ENCODE measurements at regions not wholly inside any gene's neighbourhood (a gene's known extent, or its start where the extent isn't known, plus 50 kb on each side); places are given as distances from the start of the nearest gene placed in this dataset.

DNA sequence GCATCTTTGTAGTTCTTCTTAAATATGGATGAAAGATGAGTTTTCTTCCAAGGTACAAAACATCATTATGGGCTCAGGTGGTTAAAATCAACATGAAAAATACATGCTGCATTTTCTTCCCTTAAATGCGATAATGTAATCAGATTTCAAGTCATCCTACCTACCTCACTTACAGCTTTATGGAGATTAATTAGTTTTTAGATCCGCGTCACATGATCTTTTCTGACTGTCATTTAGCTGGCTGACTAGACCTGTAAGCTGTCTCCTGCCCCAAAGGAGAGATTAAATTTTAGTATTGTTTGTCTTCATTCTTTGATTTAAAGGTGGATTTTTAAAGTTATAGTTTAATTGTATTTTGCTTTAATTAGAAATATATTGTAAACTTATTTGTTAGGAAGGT, 678.0 kb upstream of the ZEB2 start:
- DNase-seq (ENCODE audit: low spot score) (no peak), ATAC-seq (no peak)
- peaks cover 2% of the 10 kb centered on the region for H3K27me3 Mint-ChIP-seq (ENCODE audit: insufficient read depth, low read depth, poor library complexity)
- no peaks in the 10 kb centered on the region for H3K79me2 ChIP-seq (replicated peaks; ENCODE audit: insufficient read depth)
- H3K27ac ChIP-seq (ENCODE audit: low read depth), result no peak overlapping the region
- H3K9me3 Mint-ChIP-seq, result no peaks in the 10 kb centered on the region
- TF ChIP-seq EZH2phosphoT487 (IDR thresholded peaks at IDR 0.05; ENCODE audit: unreplicated experiment) (no peak), POLR2AphosphoS5 (IDR thresholded peaks at IDR 0.05; ENCODE audit: low read depth) (no peak), NANOG (IDR thresholded peaks at IDR 0.05; ENCODE audit: borderline replicate concordance) (no peak), CREB1 (CRISPR knock-in tag; IDR thresholded peaks at IDR 0.05; ENCODE audit: low read depth) (no peak), STAT1 (IDR thresholded peaks at IDR 0.05; ENCODE audit: unreplicated experiment) (no peak), EZH2 (IDR thresholded peaks at IDR 0.05; ENCODE audit: low read depth, unreplicated experiment) (no peak), ZNF331 (CRISPR knock-in tag; IDR thresholded peaks at IDR 0.05; ENCODE audit: low read depth) (no peak), ZNF114 (CRISPR knock-in tag; IDR thresholded peaks at IDR 0.05) (no peak), JUNB (IDR thresholded peaks at IDR 0.05; ENCODE audit: unreplicated experiment) (no peak)
- TF ChIP-seq, protein P1, sequence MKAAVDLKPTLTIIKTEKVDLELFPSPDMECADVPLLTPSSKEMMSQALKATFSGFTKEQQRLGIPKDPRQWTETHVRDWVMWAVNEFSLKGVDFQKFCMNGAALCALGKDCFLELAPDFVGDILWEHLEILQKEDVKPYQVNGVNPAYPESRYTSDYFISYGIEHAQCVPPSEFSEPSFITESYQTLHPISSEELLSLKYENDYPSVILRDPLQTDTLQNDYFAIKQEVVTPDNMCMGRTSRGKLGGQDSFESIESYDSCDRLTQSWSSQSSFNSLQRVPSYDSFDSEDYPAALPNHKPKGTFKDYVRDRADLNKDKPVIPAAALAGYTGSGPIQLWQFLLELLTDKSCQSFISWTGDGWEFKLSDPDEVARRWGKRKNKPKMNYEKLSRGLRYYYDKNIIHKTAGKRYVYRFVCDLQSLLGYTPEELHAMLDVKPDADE (IDR thresholded peaks at IDR 0.05), result no peak
- TF ChIP-seq, protein P2, sequence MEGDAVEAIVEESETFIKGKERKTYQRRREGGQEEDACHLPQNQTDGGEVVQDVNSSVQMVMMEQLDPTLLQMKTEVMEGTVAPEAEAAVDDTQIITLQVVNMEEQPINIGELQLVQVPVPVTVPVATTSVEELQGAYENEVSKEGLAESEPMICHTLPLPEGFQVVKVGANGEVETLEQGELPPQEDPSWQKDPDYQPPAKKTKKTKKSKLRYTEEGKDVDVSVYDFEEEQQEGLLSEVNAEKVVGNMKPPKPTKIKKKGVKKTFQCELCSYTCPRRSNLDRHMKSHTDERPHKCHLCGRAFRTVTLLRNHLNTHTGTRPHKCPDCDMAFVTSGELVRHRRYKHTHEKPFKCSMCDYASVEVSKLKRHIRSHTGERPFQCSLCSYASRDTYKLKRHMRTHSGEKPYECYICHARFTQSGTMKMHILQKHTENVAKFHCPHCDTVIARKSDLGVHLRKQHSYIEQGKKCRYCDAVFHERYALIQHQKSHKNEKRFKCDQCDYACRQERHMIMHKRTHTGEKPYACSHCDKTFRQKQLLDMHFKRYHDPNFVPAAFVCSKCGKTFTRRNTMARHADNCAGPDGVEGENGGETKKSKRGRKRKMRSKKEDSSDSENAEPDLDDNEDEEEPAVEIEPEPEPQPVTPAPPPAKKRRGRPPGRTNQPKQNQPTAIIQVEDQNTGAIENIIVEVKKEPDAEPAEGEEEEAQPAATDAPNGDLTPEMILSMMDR (conservative IDR thresholded peaks at IDR 0.05; ENCODE audit: low read depth in 2 of 2), result no peak
- TF ChIP-seq, protein P3, sequence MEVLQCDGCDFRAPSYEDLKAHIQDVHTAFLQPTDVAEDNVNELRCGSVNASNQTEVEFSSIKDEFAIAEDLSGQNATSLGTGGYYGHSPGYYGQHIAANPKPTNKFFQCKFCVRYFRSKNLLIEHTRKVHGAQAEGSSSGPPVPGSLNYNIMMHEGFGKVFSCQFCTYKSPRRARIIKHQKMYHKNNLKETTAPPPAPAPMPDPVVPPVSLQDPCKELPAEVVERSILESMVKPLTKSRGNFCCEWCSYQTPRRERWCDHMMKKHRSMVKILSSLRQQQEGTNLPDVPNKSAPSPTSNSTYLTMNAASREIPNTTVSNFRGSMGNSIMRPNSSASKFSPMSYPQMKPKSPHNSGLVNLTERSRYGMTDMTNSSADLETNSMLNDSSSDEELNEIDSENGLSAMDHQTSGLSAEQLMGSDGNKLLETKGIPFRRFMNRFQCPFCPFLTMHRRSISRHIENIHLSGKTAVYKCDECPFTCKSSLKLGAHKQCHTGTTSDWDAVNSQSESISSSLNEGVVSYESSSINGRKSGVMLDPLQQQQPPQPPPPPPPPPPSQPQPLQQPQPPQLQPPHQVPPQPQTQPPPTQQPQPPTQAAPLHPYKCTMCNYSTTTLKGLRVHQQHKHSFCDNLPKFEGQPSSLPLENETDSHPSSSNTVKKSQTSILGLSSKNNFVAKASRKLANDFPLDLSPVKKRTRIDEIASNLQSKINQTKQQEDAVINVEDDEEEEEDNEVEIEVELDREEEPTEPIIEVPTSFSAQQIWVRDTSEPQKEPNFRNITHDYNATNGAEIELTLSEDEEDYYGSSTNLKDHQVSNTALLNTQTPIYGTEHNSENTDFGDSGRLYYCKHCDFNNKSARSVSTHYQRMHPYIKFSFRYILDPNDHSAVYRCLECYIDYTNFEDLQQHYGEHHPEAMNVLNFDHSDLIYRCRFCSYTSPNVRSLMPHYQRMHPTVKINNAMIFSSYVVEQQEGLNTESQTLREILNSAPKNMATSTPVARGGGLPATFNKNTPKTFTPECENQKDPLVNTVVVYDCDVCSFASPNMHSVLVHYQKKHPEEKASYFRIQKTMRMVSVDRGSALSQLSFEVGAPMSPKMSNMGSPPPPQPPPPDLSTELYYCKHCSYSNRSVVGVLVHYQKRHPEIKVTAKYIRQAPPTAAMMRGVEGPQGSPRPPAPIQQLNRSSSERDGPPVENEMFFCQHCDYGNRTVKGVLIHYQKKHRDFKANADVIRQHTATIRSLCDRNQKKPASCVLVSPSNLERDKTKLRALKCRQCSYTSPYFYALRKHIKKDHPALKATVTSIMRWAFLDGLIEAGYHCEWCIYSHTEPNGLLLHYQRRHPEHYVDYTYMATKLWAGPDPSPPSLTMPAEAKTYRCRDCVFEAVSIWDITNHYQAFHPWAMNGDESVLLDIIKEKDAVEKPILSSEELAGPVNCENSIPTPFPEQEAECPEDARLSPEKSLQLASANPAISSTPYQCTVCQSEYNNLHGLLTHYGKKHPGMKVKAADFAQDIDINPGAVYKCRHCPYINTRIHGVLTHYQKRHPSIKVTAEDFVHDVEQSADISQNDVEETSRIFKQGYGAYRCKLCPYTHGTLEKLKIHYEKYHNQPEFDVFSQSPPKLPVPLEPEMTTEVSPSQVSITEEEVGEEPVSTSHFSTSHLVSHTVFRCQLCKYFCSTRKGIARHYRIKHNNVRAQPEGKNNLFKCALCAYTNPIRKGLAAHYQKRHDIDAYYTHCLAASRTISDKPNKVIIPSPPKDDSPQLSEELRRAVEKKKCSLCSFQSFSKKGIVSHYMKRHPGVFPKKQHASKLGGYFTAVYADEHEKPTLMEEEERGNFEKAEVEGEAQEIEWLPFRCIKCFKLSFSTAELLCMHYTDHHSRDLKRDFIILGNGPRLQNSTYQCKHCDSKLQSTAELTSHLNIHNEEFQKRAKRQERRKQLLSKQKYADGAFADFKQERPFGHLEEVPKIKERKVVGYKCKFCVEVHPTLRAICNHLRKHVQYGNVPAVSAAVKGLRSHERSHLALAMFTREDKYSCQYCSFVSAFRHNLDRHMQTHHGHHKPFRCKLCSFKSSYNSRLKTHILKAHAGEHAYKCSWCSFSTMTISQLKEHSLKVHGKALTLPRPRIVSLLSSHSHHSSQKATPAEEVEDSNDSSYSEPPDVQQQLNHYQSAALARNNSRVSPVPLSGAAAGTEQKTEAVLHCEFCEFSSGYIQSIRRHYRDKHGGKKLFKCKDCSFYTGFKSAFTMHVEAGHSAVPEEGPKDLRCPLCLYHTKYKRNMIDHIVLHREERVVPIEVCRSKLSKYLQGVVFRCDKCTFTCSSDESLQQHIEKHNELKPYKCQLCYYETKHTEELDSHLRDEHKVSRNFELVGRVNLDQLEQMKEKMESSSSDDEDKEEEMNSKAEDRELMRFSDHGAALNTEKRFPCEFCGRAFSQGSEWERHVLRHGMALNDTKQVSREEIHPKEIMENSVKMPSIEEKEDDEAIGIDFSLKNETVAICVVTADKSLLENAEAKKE (CRISPR knock-in tag; IDR thresholded peaks at IDR 0.05), result no peak
- TF ChIP-seq, protein P4, sequence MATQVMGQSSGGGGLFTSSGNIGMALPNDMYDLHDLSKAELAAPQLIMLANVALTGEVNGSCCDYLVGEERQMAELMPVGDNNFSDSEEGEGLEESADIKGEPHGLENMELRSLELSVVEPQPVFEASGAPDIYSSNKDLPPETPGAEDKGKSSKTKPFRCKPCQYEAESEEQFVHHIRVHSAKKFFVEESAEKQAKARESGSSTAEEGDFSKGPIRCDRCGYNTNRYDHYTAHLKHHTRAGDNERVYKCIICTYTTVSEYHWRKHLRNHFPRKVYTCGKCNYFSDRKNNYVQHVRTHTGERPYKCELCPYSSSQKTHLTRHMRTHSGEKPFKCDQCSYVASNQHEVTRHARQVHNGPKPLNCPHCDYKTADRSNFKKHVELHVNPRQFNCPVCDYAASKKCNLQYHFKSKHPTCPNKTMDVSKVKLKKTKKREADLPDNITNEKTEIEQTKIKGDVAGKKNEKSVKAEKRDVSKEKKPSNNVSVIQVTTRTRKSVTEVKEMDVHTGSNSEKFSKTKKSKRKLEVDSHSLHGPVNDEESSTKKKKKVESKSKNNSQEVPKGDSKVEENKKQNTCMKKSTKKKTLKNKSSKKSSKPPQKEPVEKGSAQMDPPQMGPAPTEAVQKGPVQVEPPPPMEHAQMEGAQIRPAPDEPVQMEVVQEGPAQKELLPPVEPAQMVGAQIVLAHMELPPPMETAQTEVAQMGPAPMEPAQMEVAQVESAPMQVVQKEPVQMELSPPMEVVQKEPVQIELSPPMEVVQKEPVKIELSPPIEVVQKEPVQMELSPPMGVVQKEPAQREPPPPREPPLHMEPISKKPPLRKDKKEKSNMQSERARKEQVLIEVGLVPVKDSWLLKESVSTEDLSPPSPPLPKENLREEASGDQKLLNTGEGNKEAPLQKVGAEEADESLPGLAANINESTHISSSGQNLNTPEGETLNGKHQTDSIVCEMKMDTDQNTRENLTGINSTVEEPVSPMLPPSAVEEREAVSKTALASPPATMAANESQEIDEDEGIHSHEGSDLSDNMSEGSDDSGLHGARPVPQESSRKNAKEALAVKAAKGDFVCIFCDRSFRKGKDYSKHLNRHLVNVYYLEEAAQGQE (IDR thresholded peaks at IDR 0.05; ENCODE audit: unreplicated experiment), result no peak
- no peaks in the 10 kb centered on the region for H3K36me3 Mint-ChIP-seq (ENCODE audit: low read depth)
- no peak overlapping the region for H3K27ac Mint-ChIP-seq
- H4K20me1 ChIP-seq (replicated peaks; ENCODE audit: insufficient read depth), result no peaks in the 10 kb centered on the region
- peaks cover 34% of the 10 kb centered on the region for H3K4me1 Mint-ChIP-seq
- H3K9me2 ChIP-seq (ENCODE audit: insufficient read depth), result no peaks in the 10 kb centered on the region
- no peaks in the 10 kb centered on the region for H3F3A ChIP-seq (replicated peaks; ENCODE audit: low read depth)
- H3K4me3 ChIP-seq, result no peak overlapping the region
- peaks cover 21% of the 10 kb centered on the region for H3K4me1 ChIP-seq (ENCODE audit: insufficient read depth)
- no peak overlapping the region for H2AFZ ChIP-seq
- no peaks in the 10 kb centered on the region for H3K27me3 ChIP-seq (ENCODE audit: insufficient read depth)
- no peak overlapping the region for H3K4me3 Mint-ChIP-seq
- H3K36me3 ChIP-seq (ENCODE audit: insufficient read depth), result no peaks in the 10 kb centered on the region
- no peak overlapping the region for H3K4me2 ChIP-seq

Data from GM23338 (cell line).